ENCODE measurements at regions not wholly inside any gene's neighbourhood (a gene's known extent, or its start where the extent isn't known, plus 50 kb on each side); places are given as distances from the start of the nearest gene placed in this dataset.

- TF ChIP-seq REST (IDR thresholded peaks at IDR 0.05) (peak; percentile 76), CTCF (IDR thresholded peaks at IDR 0.05; ENCODE audit: low read depth, low read length, missing input control) (no peak), MAX (IDR thresholded peaks at IDR 0.05) (peak; percentile 49), YY1 (IDR thresholded peaks at IDR 0.05) (peak; percentile 62), SP1 (IDR thresholded peaks at IDR 0.05) (peak; percentile 84), HNF4G (IDR thresholded peaks at IDR 0.05) (no peak)
These were observed 376.8 kb upstream of the ID2 start for GRCh38 chr2:8304821-8305766.
